MCF 10A (cell line): ENCODE measurements at regions not wholly inside any gene's neighbourhood (a gene's known extent, or its start where the extent isn't known, plus 50 kb on each side); places are given as distances from the start of the nearest gene placed in this dataset.

ENCODE experiments used
- BruUV-seq: library from RNA; stranded (reverse); fragments of 400-500 nt; replicated peaks from 2 replicates; lab custom pipeline; 2021; lab: Mats Ljungman, UMichigan
- CTCF ChIA-PET: fragments of 300-600 bp; sonication (Branson Sonifier 250); formaldehyde crosslinking; extraction: SDS; loops from one replicate; lab custom pipeline; 2021; ENCODE audit warnings: antibody characterized with exemption, inconsistent platforms; lab: Yijun Ruan, JAX
- POLR2A ChIA-PET: fragments of 300-600, 350-650 bp; sonication (Branson Sonifier 250); formaldehyde crosslinking; extraction: SDS; loops from one replicate; lab custom pipeline; 2020; ENCODE audit warnings: antibody characterized with exemption, inconsistent platforms; lab: Yijun Ruan, JAX
- DNase-seq: peaks from one replicate; pipeline ENCODE4 v3.0.0-alpha.2; 2018; ENCODE audit not compliant: unreplicated experiment
- H3K27ac Mint-ChIP-seq: one replicate; pipeline ENCODE4 v1.8.0; 2022; ENCODE audit warnings: mild to moderate bottlenecking, low read depth, mixed read lengths; ENCODE audit not compliant: unreplicated experiment
- H3K27me3 Mint-ChIP-seq: one replicate; pipeline ENCODE4 v1.8.0; 2022; ENCODE audit warnings: mixed read lengths; ENCODE audit not compliant: insufficient read depth, unreplicated experiment
- H3K36me3 Mint-ChIP-seq: one replicate; pipeline ENCODE4 v1.8.0; 2022; ENCODE audit warnings: mild to moderate bottlenecking, moderate library complexity, mixed read lengths; ENCODE audit not compliant: insufficient read depth, unreplicated experiment
- H3K4me1 Mint-ChIP-seq: one replicate; pipeline ENCODE4 v1.8.0; 2022; ENCODE audit warnings: mixed read lengths; ENCODE audit not compliant: insufficient read depth, unreplicated experiment
- H3K4me3 Mint-ChIP-seq: one replicate; pipeline ENCODE4 v1.8.0; 2022; ENCODE audit warnings: mild to moderate bottlenecking, moderate library complexity, mixed read lengths; ENCODE audit not compliant: unreplicated experiment
- H3K9me3 Mint-ChIP-seq: one replicate; pipeline ENCODE4 v1.8.0; 2022; ENCODE audit warnings: mixed read lengths; ENCODE audit not compliant: unreplicated experiment
- intact Hi-C: fragments of 100-400 bp; cut with micrococcal nuclease; formaldehyde crosslinking; loops from 2 replicates; pipeline ENCODE4 v1.14.1; 2022
- TF ChIP-seq, protein P1 (sequence below): fragments of 200-600 bp; IDR thresholded peaks from one replicate; pipeline ENCODE4 v1.8.0; 2022; ENCODE audit warnings: antibody characterized with exemption, mild to moderate bottlenecking; ENCODE audit not compliant: unreplicated experiment

DNA sequence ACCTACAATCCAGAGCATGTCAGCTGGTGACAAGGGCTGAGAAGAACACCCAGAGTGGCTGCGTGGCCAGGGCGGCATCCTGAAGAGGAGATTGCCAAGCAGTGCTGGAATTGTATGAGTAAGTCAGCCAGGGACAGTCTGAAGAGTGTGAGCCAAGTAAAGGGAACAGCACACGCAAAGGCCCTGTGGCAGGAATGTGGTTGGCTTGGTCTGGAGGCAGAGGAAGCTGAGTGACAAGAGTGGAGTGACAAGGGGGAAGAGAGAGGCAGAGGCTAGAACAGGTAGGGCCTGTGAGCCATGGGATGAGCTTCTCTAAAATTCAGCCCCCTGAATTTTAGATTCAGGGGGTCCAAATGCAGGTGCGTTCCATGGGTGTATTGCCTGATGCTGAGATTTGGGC, 53.7 kb upstream of the UQCRFS1 start:
- no peak for DNase-seq
- Mint-ChIP-seq H3K27ac (no peak overlapping the region), H3K4me1 (no peaks in the 10 kb centered on the region), H3K9me3 (peaks cover 13% of the 10 kb centered on the region), H3K36me3 (no peaks in the 10 kb centered on the region), H3K4me3 (no peak overlapping the region), H3K27me3 (no peaks in the 10 kb centered on the region)
- BruUV-seq: no TSS peak
- TF ChIP-seq, protein P1, sequence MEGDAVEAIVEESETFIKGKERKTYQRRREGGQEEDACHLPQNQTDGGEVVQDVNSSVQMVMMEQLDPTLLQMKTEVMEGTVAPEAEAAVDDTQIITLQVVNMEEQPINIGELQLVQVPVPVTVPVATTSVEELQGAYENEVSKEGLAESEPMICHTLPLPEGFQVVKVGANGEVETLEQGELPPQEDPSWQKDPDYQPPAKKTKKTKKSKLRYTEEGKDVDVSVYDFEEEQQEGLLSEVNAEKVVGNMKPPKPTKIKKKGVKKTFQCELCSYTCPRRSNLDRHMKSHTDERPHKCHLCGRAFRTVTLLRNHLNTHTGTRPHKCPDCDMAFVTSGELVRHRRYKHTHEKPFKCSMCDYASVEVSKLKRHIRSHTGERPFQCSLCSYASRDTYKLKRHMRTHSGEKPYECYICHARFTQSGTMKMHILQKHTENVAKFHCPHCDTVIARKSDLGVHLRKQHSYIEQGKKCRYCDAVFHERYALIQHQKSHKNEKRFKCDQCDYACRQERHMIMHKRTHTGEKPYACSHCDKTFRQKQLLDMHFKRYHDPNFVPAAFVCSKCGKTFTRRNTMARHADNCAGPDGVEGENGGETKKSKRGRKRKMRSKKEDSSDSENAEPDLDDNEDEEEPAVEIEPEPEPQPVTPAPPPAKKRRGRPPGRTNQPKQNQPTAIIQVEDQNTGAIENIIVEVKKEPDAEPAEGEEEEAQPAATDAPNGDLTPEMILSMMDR: no peak
- POLR2A ChIA-PET: no interaction called here
- CTCF ChIA-PET: interaction anchor here (0.6 to 0.7 kb wide), 3 partner anchors 30 to 592 kb away, joined by 3 read pairs; no protein-coding TSS in a partner anchor
- intact Hi-C loops: no loop called here

DNA sequence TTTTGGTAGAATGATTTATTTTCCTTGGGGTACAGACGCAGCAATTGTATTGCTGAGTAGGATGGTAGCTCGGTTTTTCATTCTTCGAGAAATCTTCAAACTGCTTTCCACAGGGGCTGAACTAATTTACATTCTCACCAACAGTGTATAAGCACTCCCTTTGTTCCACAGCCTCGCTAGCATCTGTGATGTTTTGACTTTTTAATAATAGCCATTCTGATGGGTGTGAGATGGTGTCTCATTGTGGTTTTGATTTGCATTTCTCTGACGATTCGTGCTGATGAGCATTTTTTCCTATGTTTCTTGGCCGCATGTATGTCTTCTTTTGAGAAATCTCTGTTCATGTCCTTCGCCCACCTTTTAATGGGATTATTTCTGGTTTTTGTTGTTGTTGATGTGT, 54.8 kb upstream of the UQCRFS1 start:
- POLR2A ChIA-PET: no interaction called here
- no TSS peak for BruUV-seq
- H3K4me1 Mint-ChIP-seq: no peaks in the 10 kb centered on the region
- H3K27me3 Mint-ChIP-seq: no peaks in the 10 kb centered on the region
- H3K9me3 Mint-ChIP-seq: peaks cover 15% of the 10 kb centered on the region
- H3K27ac Mint-ChIP-seq: no peak overlapping the region
- DNase-seq: no peak
- H3K4me3 Mint-ChIP-seq: no peak overlapping the region
- intact Hi-C loops: no loop called here
- CTCF ChIA-PET: no interaction called here
- H3K36me3 Mint-ChIP-seq: peaks cover 6% of the 10 kb centered on the region
- TF ChIP-seq, protein P1: no peak

DNA sequence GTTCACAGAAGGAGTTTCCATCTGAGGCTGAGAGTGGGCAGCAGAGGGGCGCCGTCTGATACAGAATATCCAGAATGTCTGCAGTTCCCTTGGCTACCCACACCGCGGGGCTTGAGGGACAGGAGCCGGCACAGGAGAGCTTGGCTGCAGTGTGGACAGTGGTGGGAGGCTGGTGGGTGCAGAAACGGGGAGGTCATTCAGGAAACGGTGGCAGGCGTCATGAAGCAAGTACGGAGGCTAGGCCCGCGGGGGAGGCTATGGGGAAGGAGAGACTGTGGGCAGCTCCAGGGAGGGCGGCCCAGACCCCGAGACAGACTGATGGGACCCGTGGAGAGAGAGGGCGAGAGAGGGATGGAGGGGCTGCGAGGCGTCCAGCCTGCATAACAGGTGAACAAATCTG, 55.2 kb upstream of the UQCRFS1 start:
- Mint-ChIP-seq H3K9me3 (peaks cover 19% of the 10 kb centered on the region), H3K4me1 (no peaks in the 10 kb centered on the region), H3K27ac (no peak overlapping the region), H3K4me3 (no peak overlapping the region), H3K27me3 (no peaks in the 10 kb centered on the region), H3K36me3 (peaks cover 6% of the 10 kb centered on the region)
- DNase-seq: no peak
- ChIA-PET CTCF (no interaction called here), POLR2A (no interaction called here)
- BruUV-seq: no TSS peak
- intact Hi-C loops: no loop called here
- TF ChIP-seq, protein P1: no peak

DNA sequence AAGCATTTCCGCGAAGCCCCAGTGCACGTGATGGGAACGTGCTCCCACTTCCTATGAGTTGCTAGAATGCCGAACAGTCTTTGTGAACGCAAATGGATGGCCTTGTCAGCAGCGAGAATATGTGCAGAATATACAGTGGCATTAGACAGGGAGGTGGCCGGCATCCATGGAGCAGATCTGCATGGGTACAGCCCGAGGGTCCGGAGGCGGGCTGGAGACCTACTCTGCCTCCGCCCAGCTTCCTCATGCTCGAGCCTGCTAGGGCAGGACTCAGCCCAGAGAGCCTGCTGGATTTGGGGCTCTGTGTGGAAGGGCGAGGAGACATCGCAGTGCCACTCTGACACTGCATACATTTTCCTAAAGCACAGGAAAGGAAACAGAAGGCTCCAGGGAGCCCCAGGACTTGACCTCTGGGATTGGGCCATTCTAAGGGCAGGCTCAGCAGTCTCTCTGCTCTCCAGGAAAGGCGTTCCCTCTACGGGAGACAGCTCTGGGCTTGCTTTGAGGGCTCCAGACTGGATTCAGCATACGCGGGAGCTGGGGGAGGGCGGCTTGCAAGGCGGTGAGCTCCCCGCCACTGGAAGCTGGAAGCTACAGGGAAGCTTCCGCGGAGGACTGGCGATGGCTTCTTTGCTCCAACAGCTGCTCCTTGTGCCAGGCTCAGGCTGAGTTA, 55.9 kb upstream of the UQCRFS1 start:
- intact Hi-C loops: no loop called here
- Mint-ChIP-seq H3K27me3 (no peaks in the 10 kb centered on the region), H3K4me3 (no peak overlapping the region), H3K36me3 (peaks cover 6% of the 10 kb centered on the region), H3K9me3 (peaks cover 21% of the 10 kb centered on the region), H3K27ac (no peak overlapping the region), H3K4me1 (no peaks in the 10 kb centered on the region)
- no peak for DNase-seq
- ChIA-PET CTCF (no interaction called here), POLR2A (no interaction called here)
- BruUV-seq: no TSS peak
- TF ChIP-seq, protein P1: no peak
